GM12878 (cell line): ENCODE measurements at regions not wholly inside any gene's neighbourhood (a gene's known extent, or its start where the extent isn't known, plus 50 kb on each side); places are given as distances from the start of the nearest gene placed in this dataset.

ENCODE experiments used
- ATAC-seq: fragments of 200-7000 bp; cut with Tn5 transposase; 3 replicates; pipeline ENCODE4 v1.9.1; 2020; ENCODE audit warnings: mild to moderate bottlenecking, moderate library complexity
- BruUV-seq: library from RNA; stranded (reverse); fragments of 400-500 nt; replicated peaks from 2 replicates; lab custom pipeline; 2021; lab: Mats Ljungman, UMichigan
- CTCF ChIA-PET: fragments of 300-600 bp; sonication (Branson Sonifier 250); formaldehyde crosslinking; extraction: SDS; loops from one replicate; lab custom pipeline; 2021; ENCODE audit warnings: inconsistent platforms; lab: Yijun Ruan, JAX
- POLR2A ChIA-PET: fragments of 350-600 bp; formaldehyde crosslinking; extraction: SDS; loops from one replicate; lab custom pipeline; 2021; ENCODE audit warnings: inconsistent platforms; lab: Charles Lee
- RAD21 ChIA-PET: fragments of 300-600 bp; sonication (Branson Sonifier 250); formaldehyde crosslinking; loops from one replicate; lab custom pipeline; 2023; ENCODE audit warnings: antibody characterized with exemption; ENCODE audit not compliant: unreplicated experiment; lab: Charles Lee
- SMC1A ChIA-PET: fragments of 300-600 bp; sonication (Branson Sonifier 250); formaldehyde crosslinking; loops from one replicate; lab custom pipeline; 2023; ENCODE audit not compliant: unreplicated experiment, uncharacterized antibody; lab: Charles Lee
- DNase-seq: peaks from one replicate; pipeline ENCODE4 v3.0.0-alpha.2; 2011; ENCODE audit warnings: low read depth, low spot score
- FAIRE-seq: peaks from 3 replicates; lab custom pipeline; 2011; peaks lifted over from hg19 to GRCh38; lab: Jason Lieb, UNC
- H2AFZ ChIP-seq: 2 replicates; pipeline ENCODE4 v1.6.0; 2011; ENCODE audit warnings: low read depth, low read length, control low read depth; ENCODE audit not compliant: control insufficient read depth
- H3K27ac ChIP-seq: 2 replicates; pipeline ENCODE4 v1.5.1; 2011; ENCODE audit warnings: control low read depth; ENCODE audit not compliant: control insufficient read depth, insufficient read depth
- H3K27me3 ChIP-seq, 2 experiments: replicated peaks in 1 of 2; 2 replicates each; pipeline versions ENCODE4 v1.6.0 to v1.6.1; 2011; ENCODE audit warnings: low read length in 1 of 2; ENCODE audit not compliant: control insufficient read depth in 2 of 2, insufficient read depth in 2 of 2
- H3K36me3 ChIP-seq, 2 experiments: 2 replicates each; pipeline ENCODE4 v1.5.1; 2011; ENCODE audit warnings: low read length in 1 of 2; ENCODE audit not compliant: control insufficient read depth in 2 of 2, insufficient read depth in 2 of 2
- H3K4me1 ChIP-seq: 2 replicates; pipeline ENCODE4 v1.6.1; 2011; ENCODE audit warnings: mild to moderate bottlenecking, low read length, moderate library complexity, mixed read lengths; ENCODE audit not compliant: control insufficient read depth, insufficient read depth
- H3K4me2 ChIP-seq: 2 replicates; pipeline ENCODE4 v1.6.0; 2011; ENCODE audit warnings: control low read depth; ENCODE audit not compliant: control insufficient read depth, insufficient read depth
- H3K4me3 ChIP-seq: fragments of 200-600 bp; sonication (generic); 2 replicates; pipeline ENCODE4 v1.5.1; 2016
- H3K79me2 ChIP-seq: 2 replicates; pipeline ENCODE4 v1.6.0; 2011; ENCODE audit warnings: low read length; ENCODE audit not compliant: control insufficient read depth, insufficient read depth
- H3K9ac ChIP-seq: 2 replicates; pipeline ENCODE4 v1.8.0; 2011; ENCODE audit warnings: low read length, control low read depth, mixed read lengths; ENCODE audit not compliant: control insufficient read depth, insufficient read depth
- H3K9me3 ChIP-seq: replicated peaks from 3 replicates; pipeline ENCODE4 v1.5.1; 2011; ENCODE audit warnings: mild to moderate bottlenecking, low read length; ENCODE audit not compliant: control insufficient read depth, insufficient read depth
- H4K20me1 ChIP-seq: 2 replicates; pipeline ENCODE4 v1.6.0; 2011; ENCODE audit not compliant: control insufficient read depth, insufficient read depth
- ATF3 ChIP-seq: IDR thresholded peaks from 2 replicates; pipeline ENCODE4 v1.6.1; 2011; ENCODE audit warnings: low read depth, mild to moderate bottlenecking, low read length, moderate library complexity, borderline replicate concordance; ENCODE audit errors: extremely low read depth
- HDGF ChIP-seq: fragments of 450-650 bp; IDR thresholded peaks from 2 replicates; pipeline ENCODE4 v1.6.1; 2016; ENCODE audit warnings: antibody characterized with exemption
- POLR2AphosphoS5 ChIP-seq: IDR thresholded peaks from 2 replicates; pipeline ENCODE4 v1.6.1; 2011; ENCODE audit warnings: mild to moderate bottlenecking, low read length, inconsistent platforms
- ZBTB11 ChIP-seq: fragments of 450-650 bp; formaldehyde crosslinking; IDR thresholded peaks from 2 replicates; pipeline ENCODE4 v1.5.0; 2022; ENCODE audit warnings: mild to moderate bottlenecking, missing genetic modification characterization
- WGBS: methylation state at CpG from one replicate; pipeline ENCODE4 v1.1.6; 2016; ENCODE audit warnings: low lambda C conversion rate; ENCODE audit not compliant: insufficient replicate concordance, insufficient coverage; ENCODE audit errors: missing lambda C conversion rate; 5-methylcytosine and 5-hydroxymethylcytosine counted together
- in situ Hi-C: fragments of 300-500 bp; cut with MboI; formaldehyde crosslinking; loops from 9 replicates; pipeline ENCODE4 v1.14.3; 2018; ENCODE audit warnings: mixed read lengths
- intact Hi-C: fragments of 100-400 bp; cut with micrococcal nuclease; formaldehyde crosslinking; loops from one replicate; pipeline ENCODE4 v1.14.2; 2022; ENCODE audit not compliant: unreplicated experiment

GRCh38 chr1:22231068-22231593 lies 88.2 kb upstream of the WNT4 start:
- Histone ChIP-seq H3K36me3 (no peaks in the 10 kb centered on the region), H3K9ac (no peak overlapping the region), H2AFZ (no peak overlapping the region), H3K4me2 (no peak overlapping the region), H3K27me3 (peaks cover 0 to 3% of the 10 kb centered on the region in 2 experiments; a peak in 1 of 4 replicates), H3K9me3 (no peaks in the 10 kb centered on the region), H3K79me2 (no peaks in the 10 kb centered on the region), H3K27ac (no peak overlapping the region), H3K4me3 (no peak overlapping the region), H4K20me1 (no peaks in the 10 kb centered on the region), H3K4me1 (no peaks in the 10 kb centered on the region)
- WGBS, result 20% methylated on average over 3 of the region's 3 CpGs
- POLR2A ChIA-PET, result no interaction called here
- FAIRE-seq, result no peak
- RAD21 ChIA-PET, result no interaction called here
- in situ Hi-C loops, result no loop called here
- TF ChIP-seq POLR2AphosphoS5, result no peak
- no peak for TF ChIP-seq ATF3
- no peak for TF ChIP-seq ZBTB11
- no peak for TF ChIP-seq HDGF
- no TSS peak for BruUV-seq
- no peak for DNase-seq
- ATAC-seq, result no peak
- SMC1A ChIA-PET, result no interaction called here
- CTCF ChIA-PET, result no interaction called here
- intact Hi-C loops, result no loop called here
